Cardiac muscle cell (in vitro differentiated cells and primary cell): ENCODE measurements at regions not wholly inside any gene's neighbourhood (a gene's known extent, or its start where the extent isn't known, plus 50 kb on each side); places are given as distances from the start of the nearest gene placed in this dataset.

Experiments
- DNase-seq, 2 donors: peaks; one replicate each; pipeline versions ENCODE4 v3.0.0 to v3.0.0-alpha.2; 2010 to 2017; ENCODE audit warnings: low read depth in 1 of 2, low spot score in 1 of 2
- H3K27ac ChIP-seq: fragments of 200-600 bp; sonication (generic); 2 replicates; pipeline ENCODE4 v1.5.1; 2016
- H3K27me3 ChIP-seq: fragments of 200-600 bp; sonication (generic); 2 replicates; pipeline ENCODE4 v1.6.0; 2016; ENCODE audit warnings: control low read depth
- H3K36me3 ChIP-seq: fragments of 200-600 bp; sonication (generic); 2 replicates; pipeline ENCODE4 v1.5.1; 2016; ENCODE audit warnings: control low read depth
- H3K4me1 ChIP-seq: fragments of 200-600 bp; sonication (generic); 2 replicates; pipeline ENCODE4 v1.8.1; 2017; ENCODE audit warnings: low read depth, mild to moderate bottlenecking, mixed run types
- H3K4me3 ChIP-seq: fragments of 200-600 bp; sonication (generic); 2 replicates; pipeline ENCODE4 v1.5.1; 2016; ENCODE audit warnings: mild to moderate bottlenecking
- H3K9me3 ChIP-seq: fragments of 200-600 bp; sonication (generic); 2 replicates; pipeline ENCODE4 v1.5.1; 2017; ENCODE audit warnings: low read depth, mild to moderate bottlenecking, control low read depth
- TF ChIP-seq, protein P1 (sequence below): IDR thresholded peaks from 2 replicates; pipeline ENCODE4 v1.5.1; 2012; ENCODE audit warnings: low read depth, mild to moderate bottlenecking, low read length

DNA sequence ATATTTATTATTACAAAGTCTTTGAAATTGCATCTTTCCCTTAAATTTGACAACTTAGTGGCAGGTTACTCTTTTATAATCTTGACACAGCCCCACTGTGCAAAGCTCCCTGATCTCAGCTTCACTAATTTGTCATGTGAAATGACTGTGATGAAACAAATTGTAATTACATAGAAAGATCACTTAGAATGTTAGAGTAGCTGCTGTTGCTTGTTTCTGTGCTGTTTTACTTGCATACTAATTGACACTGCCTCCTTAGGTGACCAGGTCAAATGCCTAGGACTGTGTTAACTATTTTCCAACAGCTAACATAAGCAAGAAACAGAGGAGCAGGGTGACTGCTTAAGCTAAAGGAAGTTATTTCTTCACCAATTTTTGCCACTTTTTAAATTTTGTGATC, 211.3 kb downstream of the ZNF326 start:
- peaks cover 6% of the 10 kb centered on the region for H3K27me3 ChIP-seq
- H3K9me3 ChIP-seq: no peaks in the 10 kb centered on the region
- no peak overlapping the region for H3K27ac ChIP-seq

DNA sequence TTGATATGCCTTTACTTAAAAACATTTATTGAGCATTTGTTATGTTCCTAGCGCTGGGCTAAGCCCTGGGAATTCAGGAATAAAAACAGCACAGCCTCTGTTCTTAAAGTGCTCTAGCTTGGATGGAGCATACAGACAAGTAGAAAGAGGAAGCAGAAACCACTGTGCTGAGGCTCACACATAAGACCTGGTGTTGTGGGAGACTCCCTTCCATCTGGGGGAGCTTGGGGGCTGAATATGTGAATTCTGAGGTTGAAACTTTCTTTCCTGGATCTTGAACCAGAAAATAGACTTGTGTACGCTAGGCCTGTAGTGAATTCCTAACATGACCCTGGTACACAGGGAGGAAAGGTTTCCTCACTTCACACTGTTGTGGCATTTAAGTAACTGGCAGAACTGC, 209.9 kb downstream of the ZNF326 start:
- Histone ChIP-seq H3K27ac (no peak overlapping the region), H3K36me3 (no peaks in the 10 kb centered on the region), H3K4me1 (no peaks in the 10 kb centered on the region), H3K27me3 (peaks cover 6% of the 10 kb centered on the region), H3K9me3 (no peaks in the 10 kb centered on the region), H3K4me3 (no peak overlapping the region)
- TF ChIP-seq, protein P1, sequence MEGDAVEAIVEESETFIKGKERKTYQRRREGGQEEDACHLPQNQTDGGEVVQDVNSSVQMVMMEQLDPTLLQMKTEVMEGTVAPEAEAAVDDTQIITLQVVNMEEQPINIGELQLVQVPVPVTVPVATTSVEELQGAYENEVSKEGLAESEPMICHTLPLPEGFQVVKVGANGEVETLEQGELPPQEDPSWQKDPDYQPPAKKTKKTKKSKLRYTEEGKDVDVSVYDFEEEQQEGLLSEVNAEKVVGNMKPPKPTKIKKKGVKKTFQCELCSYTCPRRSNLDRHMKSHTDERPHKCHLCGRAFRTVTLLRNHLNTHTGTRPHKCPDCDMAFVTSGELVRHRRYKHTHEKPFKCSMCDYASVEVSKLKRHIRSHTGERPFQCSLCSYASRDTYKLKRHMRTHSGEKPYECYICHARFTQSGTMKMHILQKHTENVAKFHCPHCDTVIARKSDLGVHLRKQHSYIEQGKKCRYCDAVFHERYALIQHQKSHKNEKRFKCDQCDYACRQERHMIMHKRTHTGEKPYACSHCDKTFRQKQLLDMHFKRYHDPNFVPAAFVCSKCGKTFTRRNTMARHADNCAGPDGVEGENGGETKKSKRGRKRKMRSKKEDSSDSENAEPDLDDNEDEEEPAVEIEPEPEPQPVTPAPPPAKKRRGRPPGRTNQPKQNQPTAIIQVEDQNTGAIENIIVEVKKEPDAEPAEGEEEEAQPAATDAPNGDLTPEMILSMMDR: no peak
- no peak for DNase-seq

More for the DNA sequence above, 211.3 kb downstream of the ZNF326 start:
- no peak for DNase-seq
- Histone ChIP-seq H3K36me3 (no peaks in the 10 kb centered on the region), H3K4me1 (no peaks in the 10 kb centered on the region), H3K4me3 (no peak overlapping the region)
- TF ChIP-seq, protein P1: no peak

DNA sequence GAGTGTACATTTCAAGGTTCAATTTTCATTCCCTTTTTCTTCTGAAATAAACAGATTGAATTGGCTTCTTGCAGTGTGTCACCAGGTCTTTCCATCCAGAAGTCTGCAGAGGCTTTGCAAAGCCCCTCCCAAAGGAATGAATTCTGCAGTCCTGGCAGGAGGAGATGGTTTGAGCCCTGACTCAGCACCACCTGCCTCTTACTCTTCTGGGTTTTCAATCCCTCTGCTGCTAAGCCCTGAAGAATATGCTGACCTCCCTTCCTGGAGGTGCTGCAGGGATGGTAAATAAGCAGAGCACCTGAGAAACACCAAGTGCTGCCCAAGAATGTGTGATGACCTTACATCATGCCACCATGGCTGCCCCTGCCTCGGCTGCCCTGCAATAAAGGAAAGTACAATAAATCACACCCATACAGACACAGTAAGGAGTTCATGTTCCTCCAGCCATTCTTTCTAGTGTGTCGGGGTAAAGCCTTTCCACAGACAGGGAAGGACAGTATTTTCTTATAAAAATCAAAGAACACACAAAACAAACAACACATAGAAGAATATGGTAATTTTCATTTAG, 209.2 kb downstream of the ZNF326 start:
- H3K4me1 ChIP-seq: no peaks in the 10 kb centered on the region
- peaks cover 6% of the 10 kb centered on the region for H3K27me3 ChIP-seq
- H3K27ac ChIP-seq: no peak overlapping the region
- H3K9me3 ChIP-seq: no peaks in the 10 kb centered on the region
- TF ChIP-seq, protein P1: no peak
- no peaks in the 10 kb centered on the region for H3K36me3 ChIP-seq
- H3K4me3 ChIP-seq: no peak overlapping the region
- DNase-seq: no peak

DNA sequence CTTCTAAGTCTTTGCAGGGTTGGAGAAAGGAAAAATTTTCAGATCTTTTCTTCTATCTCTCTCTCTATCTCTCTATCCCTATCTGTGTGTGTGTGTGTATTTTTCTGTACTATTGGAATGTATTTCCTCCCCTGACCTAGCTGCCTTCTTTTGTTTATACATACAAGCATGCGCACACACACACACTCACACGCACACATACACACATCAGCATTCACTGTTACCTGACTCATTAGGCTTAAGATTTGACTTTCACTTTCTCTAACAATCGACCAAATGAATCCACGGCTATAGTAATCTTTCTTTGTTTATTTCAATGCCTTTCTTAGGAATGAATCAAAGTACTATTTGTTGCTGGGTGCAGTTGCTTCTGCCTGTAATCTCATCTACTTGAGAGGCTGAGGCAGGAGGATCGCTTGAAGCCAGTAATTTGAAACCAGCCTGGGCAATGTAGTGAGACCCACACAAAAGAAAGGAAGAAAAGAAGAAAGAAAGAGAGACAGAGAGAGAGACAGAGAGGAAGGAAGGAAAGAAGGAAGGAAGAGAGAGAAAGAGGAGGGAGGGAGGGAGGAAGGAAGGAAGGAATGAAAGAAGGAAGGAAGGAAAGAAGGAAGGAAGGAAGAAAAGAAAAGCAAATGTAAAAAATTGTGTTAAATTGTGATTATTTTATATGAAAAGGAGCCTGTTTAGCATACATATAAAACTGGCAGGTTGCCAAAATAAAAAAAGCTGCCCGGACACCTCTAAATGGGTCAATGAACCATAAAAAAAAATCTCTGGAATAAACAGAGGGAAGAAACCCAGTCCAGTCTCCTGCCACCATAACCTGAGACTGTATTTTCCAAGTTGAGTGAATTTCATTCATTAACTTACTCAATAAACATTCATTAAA, 206.8 kb downstream of the ZNF326 start:
- Histone ChIP-seq H3K4me3 (no peak overlapping the region), H3K4me1 (no peaks in the 10 kb centered on the region), H3K36me3 (no peaks in the 10 kb centered on the region), H3K9me3 (no peaks in the 10 kb centered on the region), H3K27ac (no peak overlapping the region), H3K27me3 (peaks cover 6% of the 10 kb centered on the region)
- no peak for DNase-seq
- TF ChIP-seq, protein P1: no peak

DNA sequence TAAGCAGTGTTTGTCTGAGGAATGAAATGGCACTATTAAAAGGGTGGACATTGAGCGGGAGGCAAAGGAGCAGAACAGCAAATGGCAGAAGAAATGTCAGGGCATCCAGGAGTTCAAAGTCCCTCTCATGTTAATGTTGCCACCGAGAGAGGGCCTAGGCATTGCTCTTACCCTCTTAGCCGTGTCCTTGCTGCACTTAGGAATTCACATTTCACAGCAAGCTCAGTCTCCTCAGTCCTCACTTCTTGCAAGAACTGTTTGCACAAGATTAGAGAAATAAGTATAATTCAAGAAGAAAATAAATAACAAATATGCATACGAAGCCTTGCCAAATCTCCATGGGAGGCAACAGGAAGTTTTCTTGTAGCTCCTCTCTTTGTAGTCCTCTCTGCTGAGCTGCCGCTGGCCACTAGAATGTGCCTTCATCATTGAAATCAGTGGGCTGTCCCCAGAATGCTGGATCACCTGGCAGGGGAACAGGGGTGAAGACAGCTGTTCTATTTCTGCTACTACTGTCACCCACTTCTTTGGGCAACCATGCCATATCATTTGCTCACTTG, 205.8 kb downstream of the ZNF326 start:
- Histone ChIP-seq H3K4me1 (no peaks in the 10 kb centered on the region), H3K27me3 (peaks cover 3% of the 10 kb centered on the region), H3K4me3 (no peak overlapping the region), H3K27ac (no peak overlapping the region), H3K36me3 (no peaks in the 10 kb centered on the region), H3K9me3 (no peaks in the 10 kb centered on the region)
- DNase-seq: no peak
- TF ChIP-seq, protein P1: no peak
